WTC11 (cell line): ENCODE measurements at regions not wholly inside any gene's neighbourhood (a gene's known extent, or its start where the extent isn't known, plus 50 kb on each side); places are given as distances from the start of the nearest gene placed in this dataset.
A peak's percentile ranks its signal among the peaks of the same experiment; 100 is the strongest.

Source experiments
- ATAC-seq: fragments of 200-7000 bp; cut with Tn5 transposase; 2 replicates; pipeline ENCODE4 v1.10.0; 2021; ENCODE audit warnings: mild to moderate bottlenecking, moderate library complexity
- CTCF ChIA-PET: fragments of 300-600 bp; sonication (Branson Sonifier 250); formaldehyde crosslinking; loops from one replicate; lab custom pipeline; 2021; ENCODE audit warnings: antibody characterized with exemption; lab: Charles Lee
- POLR2A ChIA-PET: fragments of 350-600 bp; sonication (Branson Sonifier 250); formaldehyde crosslinking; loops from one replicate; lab custom pipeline; 2021; ENCODE audit warnings: antibody characterized with exemption; lab: Charles Lee
- DNase-seq: peaks from one replicate; pipeline ENCODE4 v3.0.0; 2021; ENCODE audit warnings: low spot score
- H3K27ac Mint-ChIP-seq: 2 replicates; pipeline ENCODE4 v1.8.0; 2021; ENCODE audit warnings: mixed read lengths
- H3K27me3 Mint-ChIP-seq: 2 replicates; pipeline ENCODE4 v1.8.0; 2021; ENCODE audit warnings: low read depth, mild to moderate bottlenecking, moderate library complexity, mixed read lengths
- H3K36me3 Mint-ChIP-seq: 2 replicates; pipeline ENCODE4 v1.8.0; 2021; ENCODE audit warnings: mixed read lengths
- H3K4me1 Mint-ChIP-seq: 2 replicates; pipeline ENCODE4 v1.8.0; 2022; ENCODE audit warnings: mixed read lengths
- H3K4me3 Mint-ChIP-seq: 2 replicates; pipeline ENCODE4 v1.8.0; 2021; ENCODE audit warnings: mild to moderate bottlenecking, moderate library complexity, mixed read lengths
- H3K9me3 Mint-ChIP-seq: 2 replicates; pipeline ENCODE4 v1.8.0; 2021; ENCODE audit warnings: mixed read lengths
- AFF4 ChIP-seq: sonication (generic); formaldehyde crosslinking; IDR thresholded peaks from 2 replicates; pipeline ENCODE4 v1.8.1; 2023; ENCODE audit warnings: mild to moderate bottlenecking, missing genetic modification reagents, borderline replicate concordance
- ARID4B ChIP-seq: sonication (generic); formaldehyde crosslinking; IDR thresholded peaks from 2 replicates; pipeline ENCODE4 v1.8.0; 2023; ENCODE audit warnings: missing genetic modification reagents, mild to moderate bottlenecking, borderline replicate concordance
- NFE2L1 ChIP-seq: sonication (generic); formaldehyde crosslinking; IDR thresholded peaks from 2 replicates; pipeline ENCODE4 v1.8.1; 2023; ENCODE audit warnings: missing genetic modification reagents
- OVOL2 ChIP-seq: fragments of 250-450 bp; sonication (Bioruptor Pico); IDR thresholded peaks from 2 replicates; pipeline ENCODE4 v1.9.0; 2021; ENCODE audit warnings: mild to moderate bottlenecking, borderline replicate concordance
- RELA ChIP-seq: sonication (generic); formaldehyde crosslinking; IDR thresholded peaks from 2 replicates; pipeline ENCODE4 v1.8.1; 2022; ENCODE audit warnings: missing genetic modification reagents, mild to moderate bottlenecking, borderline replicate concordance
- SMAD3 ChIP-seq: sonication (generic); formaldehyde crosslinking; IDR thresholded peaks from 2 replicates; pipeline ENCODE4 v1.8.0; 2022; ENCODE audit warnings: missing genetic modification reagents, mild to moderate bottlenecking, borderline replicate concordance
- TP53 ChIP-seq: sonication (generic); formaldehyde crosslinking; IDR thresholded peaks from 2 replicates; pipeline ENCODE4 v1.8.1; 2023; ENCODE audit warnings: mild to moderate bottlenecking, missing genetic modification reagents
- ZNF317 ChIP-seq: sonication (generic); formaldehyde crosslinking; IDR thresholded peaks from 2 replicates; pipeline ENCODE4 v1.8.1; 2023; ENCODE audit warnings: low read depth, mild to moderate bottlenecking, moderate library complexity, missing genetic modification reagents, borderline replicate concordance
- ZNF425 ChIP-seq: fragments of 250-450 bp; sonication (Bioruptor Pico); conservative IDR thresholded peaks from 2 replicates; pipeline ENCODE4 v1.9.0; 2021; ENCODE audit warnings: mild to moderate bottlenecking

GRCh38 chr2:100641125-100641435 lies 78.3 kb downstream of the PDCL3 start:
- H3K4me3 Mint-ChIP-seq = no peak overlapping the region
- ATAC-seq = no peak
- H3K9me3 Mint-ChIP-seq = peaks cover 12% of the 10 kb centered on the region
- CTCF ChIA-PET = interaction anchor here (0.9 to 2.9 kb wide), 2 partner anchors 12 to 31 kb away, joined by 3 to 13 read pairs; no protein-coding TSS in a partner anchor
- peaks cover 44% of the 10 kb centered on the region for H3K4me1 Mint-ChIP-seq
- H3K27me3 Mint-ChIP-seq = no peaks in the 10 kb centered on the region; the same call in 1 of the 2 replicates
- DNase-seq = no peak
- H3K36me3 Mint-ChIP-seq = peaks cover 6% of the 10 kb centered on the region; the same call in 1 of the 2 replicates
- POLR2A ChIA-PET = no interaction called here
- no peak for TF ChIP-seq ZNF317 (CRISPR knock-in tag)
- H3K27ac Mint-ChIP-seq = peak overlapping the region; percentile 12; the same call in 1 of the 2 replicates

DNA sequence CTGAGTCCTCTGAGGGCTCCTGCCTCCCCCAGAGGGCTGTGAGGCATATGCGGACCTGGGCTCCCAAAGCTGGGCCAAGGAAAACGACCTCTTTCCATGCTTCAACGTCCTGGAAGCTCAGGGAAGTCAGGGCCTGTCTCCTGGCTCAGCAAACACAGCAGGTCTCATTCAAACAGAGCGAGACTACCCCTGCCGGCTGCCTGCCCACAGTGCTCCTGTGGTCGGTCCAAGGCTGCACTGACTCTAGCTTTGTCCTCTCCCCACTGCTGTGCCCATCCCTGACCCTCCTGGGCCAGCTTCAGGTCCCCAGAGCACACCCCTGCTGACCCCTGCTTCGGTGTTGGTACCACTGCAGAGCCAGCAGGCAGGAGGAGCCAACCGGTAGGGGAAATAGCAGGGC lies 79.6 kb downstream of the PDCL3 start:
- TF ChIP-seq NFE2L1 (CRISPR knock-in tag) (no peak), SMAD3 (CRISPR knock-in tag) (no peak), TP53 (CRISPR knock-in tag) (no peak)
- H3K36me3 Mint-ChIP-seq = peaks cover 6% of the 10 kb centered on the region; the same call in 1 of the 2 replicates
- H3K4me1 Mint-ChIP-seq = peaks cover 47% of the 10 kb centered on the region
- H3K27me3 Mint-ChIP-seq = no peaks in the 10 kb centered on the region; the same call in 1 of the 2 replicates
- no peak for DNase-seq
- no peak overlapping the region for H3K27ac Mint-ChIP-seq
- CTCF ChIA-PET = interaction anchor here (1.1 kb wide), 1 partner anchor 41 kb away, joined by 3 read pairs; no protein-coding TSS in a partner anchor
- no peak for ATAC-seq
- H3K4me3 Mint-ChIP-seq = no peak overlapping the region
- POLR2A ChIA-PET = no interaction called here
- peaks cover 12% of the 10 kb centered on the region for H3K9me3 Mint-ChIP-seq

GRCh38 chr2:100643467-100643866 lies 80.7 kb downstream of the PDCL3 start:
- H3K4me3 Mint-ChIP-seq = no peak overlapping the region
- DNase-seq (no peak), ATAC-seq (no peak)
- ChIA-PET CTCF (no interaction called here), POLR2A (no interaction called here)
- H3K27me3 Mint-ChIP-seq = peaks cover 3% of the 10 kb centered on the region
- peaks cover 14% of the 10 kb centered on the region; the same call in 1 of the 2 replicates for H3K36me3 Mint-ChIP-seq
- no peak for TF ChIP-seq AFF4 (CRISPR knock-in tag)
- TF ChIP-seq RELA (CRISPR knock-in tag) = no peak
- no peak for TF ChIP-seq OVOL2 (CRISPR knock-in tag)
- TF ChIP-seq ZNF425 (CRISPR knock-in tag) = no peak
- TF ChIP-seq ARID4B (CRISPR knock-in tag) = no peak
- H3K9me3 Mint-ChIP-seq = peaks cover 21% of the 10 kb centered on the region
- peaks cover 44% of the 10 kb centered on the region for H3K4me1 Mint-ChIP-seq
- no peak overlapping the region for H3K27ac Mint-ChIP-seq
